ENCODE measurements at regions not wholly inside any gene's neighbourhood (a gene's known extent, or its start where the extent isn't known, plus 50 kb on each side); places are given as distances from the start of the nearest gene placed in this dataset.

- no peak for DNase-seq (ENCODE audit: low spot score)
Measured at GRCh38 chr11:95515371-95515770, 274.2 kb downstream of the FAM76B start.

DNA sequence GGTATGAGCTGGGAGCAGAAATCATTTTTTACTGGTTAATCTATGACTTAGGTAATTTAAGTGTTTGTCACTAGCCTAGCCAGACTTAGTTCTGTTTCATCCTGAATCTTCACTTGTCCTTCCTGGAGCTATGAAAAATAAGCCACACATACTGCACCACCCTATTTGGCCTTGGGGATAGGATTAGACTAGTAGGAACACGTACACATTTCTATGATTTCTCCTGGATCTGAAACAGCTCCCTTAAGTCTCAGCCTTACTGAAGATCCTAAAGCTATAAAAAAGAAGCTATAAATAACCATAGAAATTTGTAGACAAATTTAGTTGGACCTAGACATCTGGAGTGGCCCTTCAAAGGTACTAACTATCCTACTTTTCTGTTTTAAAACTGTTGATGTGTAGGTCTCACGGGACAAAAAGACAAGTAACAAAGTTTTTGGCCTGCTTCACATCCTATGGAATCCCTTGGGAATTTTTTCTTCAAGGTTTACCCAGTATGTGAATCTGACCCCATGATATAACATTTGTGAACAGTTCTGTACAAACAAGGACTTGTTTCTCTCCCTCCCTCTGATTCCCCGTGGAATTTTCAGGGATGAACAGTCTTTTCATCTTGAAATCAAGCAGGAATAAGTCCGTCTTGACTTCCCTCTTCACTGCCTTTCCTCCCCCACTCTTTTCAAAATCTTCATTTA is 275.0 kb downstream of the FAM76B start:
- DNase-seq (ENCODE audit: low spot score), result no peak

GRCh38 chr11:95512682-95513081 is 276.9 kb downstream of the FAM76B start:
- no peak for DNase-seq (ENCODE audit: low spot score)

- DNase-seq (ENCODE audit: low spot score), result no peak
Measured at GRCh38 chr11:95512177-95512576, 277.4 kb downstream of the FAM76B start.

DNA sequence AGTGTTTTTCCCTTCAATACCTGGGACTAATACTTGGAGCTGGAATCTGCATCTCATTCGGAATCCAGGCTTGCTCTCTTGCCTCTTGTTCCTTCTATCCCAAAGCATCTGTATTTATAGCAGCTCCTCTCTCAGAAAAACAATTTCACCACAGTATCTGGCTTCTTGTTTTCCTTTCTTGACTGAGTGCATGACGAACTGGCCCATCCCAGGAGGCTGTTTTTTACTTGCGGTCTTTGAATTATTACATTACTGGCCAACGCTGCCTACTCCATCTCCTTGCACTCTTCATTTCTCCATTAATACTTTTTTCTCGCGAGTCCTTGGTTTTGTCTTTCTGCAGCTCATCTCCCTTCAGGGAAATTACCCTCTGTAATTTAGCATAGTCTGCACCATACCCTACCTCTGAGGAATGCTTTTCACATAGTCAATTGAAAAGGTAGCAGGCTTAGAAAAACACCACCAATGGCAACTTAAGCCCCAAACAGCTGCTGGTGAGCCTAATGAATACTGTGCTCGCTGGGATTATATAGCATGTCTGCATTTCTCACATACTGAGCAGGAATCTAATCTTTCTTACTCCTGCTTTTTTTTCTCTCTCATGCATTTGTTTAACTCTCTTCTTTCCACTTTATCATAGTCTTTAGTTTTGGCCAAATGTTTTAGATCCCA is 277.4 kb upstream of the SESN3 start:
- DNase-seq (ENCODE audit: low spot score), result no peak

DNA sequence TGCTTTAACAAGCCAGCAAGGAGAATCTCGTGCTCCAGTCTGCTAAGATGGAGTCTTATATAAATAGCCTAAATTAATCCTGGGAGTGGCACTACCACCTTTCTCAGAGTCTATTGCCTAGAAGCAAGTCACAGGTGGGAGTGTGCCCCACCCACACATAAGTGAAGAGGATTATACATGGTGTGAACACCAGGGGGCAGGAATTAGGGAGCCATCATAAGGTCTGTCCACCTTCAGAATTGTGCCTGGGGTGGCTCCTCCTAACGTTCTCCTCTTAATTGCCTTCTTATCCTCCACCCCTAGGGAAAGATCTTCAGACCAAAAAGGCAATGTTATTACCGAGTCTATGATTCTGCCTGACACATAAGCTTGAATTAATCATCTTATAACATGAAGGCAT is 276.8 kb upstream of the SESN3 start:
- no peak for DNase-seq (ENCODE audit: low spot score)

DNA sequence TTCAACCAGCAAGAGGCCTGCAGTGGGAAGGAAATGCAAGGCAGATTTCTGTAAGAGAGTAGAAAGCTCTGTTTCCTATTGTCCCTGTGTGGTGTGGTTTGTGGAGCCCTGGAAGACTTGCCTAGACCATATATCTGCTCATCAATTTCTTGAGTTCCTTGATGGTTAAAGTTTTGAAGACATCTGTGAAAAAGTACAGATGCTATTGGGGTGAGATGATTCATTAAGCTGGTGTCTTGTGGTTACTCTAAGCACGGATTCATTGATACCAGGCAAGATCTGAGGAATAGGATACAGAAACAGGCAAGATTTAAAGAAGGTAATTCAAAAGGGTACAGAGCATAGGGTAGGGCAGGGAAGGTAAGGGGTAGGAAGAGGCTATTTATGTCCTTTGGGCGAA is 275.8 kb upstream of the SESN3 start:
- DNase-seq (ENCODE audit: low spot score), result no peak

GRCh38 chr11:95505927-95506426 is 275.0 kb upstream of the SESN3 start:
- DNase-seq (ENCODE audit: low spot score), result no peak

DNA sequence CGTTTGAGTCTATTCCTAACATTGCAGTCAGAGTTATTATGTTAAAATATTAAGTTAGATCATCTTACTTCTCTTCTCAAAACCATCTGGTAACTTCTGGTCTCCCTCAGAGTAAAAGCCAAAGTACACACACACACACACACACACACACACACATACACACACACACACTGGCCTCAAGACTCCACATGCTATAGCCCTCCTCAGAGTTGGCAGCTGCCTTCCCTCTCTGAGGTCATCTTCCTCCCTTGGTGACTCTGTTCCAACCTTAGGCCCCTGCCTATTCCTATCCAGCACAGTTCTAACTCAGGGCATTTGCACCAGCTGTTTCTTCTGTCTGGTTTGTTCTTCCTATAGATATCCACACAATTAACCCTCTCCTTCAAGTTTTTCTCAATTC is 272.0 kb upstream of the SESN3 start:
- no peak for DNase-seq (ENCODE audit: low spot score)

DNA sequence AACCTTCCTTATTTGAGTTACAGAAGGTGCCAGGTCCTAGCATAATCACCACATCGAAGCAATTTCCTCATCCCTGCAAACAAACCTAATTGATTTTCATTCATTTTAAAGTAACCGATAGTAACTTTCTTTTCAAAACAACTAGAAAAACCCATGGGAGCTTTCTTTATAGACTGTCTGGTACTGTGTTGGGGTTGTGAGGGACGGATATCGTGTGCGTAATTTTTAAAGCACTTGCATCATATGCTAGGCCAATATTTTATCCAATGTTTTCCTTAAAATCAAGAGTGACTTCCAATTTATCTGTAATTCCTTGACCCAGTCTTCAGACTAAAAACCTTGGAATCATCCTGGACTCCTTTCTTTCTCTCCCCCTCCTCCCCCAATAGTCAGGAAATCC is 271.5 kb upstream of the SESN3 start:
- DNase-seq (ENCODE audit: low spot score), result no peak

- no peak for DNase-seq (ENCODE audit: low spot score)
Measured at GRCh38 chr11:95501761-95502266, 270.8 kb upstream of the SESN3 start.

DNA sequence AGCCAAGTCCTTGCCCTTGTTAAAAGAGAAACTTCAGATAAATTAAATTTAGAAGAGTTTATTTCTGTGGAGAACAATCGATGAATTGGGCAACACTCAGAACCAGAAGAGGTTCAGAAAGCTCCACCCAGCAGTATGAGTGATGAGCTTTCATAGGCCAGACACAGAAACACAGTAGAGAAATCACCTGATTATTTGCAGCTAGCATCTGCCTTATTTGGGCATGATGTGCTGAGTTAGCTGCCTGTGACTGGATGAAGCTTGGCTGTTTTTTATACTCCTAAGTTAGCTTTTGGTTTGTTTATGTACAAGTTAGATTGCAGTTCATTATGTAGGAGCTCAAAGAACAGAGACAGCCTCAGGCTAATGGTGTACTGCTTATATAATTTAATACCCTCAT is 269.5 kb upstream of the SESN3 start:
- DNase-seq (ENCODE audit: low spot score), result no peak

GRCh38 chr11:95499516-95500135 is 268.6 kb upstream of the SESN3 start:
- DNase-seq (ENCODE audit: low spot score), result no peak

DNA sequence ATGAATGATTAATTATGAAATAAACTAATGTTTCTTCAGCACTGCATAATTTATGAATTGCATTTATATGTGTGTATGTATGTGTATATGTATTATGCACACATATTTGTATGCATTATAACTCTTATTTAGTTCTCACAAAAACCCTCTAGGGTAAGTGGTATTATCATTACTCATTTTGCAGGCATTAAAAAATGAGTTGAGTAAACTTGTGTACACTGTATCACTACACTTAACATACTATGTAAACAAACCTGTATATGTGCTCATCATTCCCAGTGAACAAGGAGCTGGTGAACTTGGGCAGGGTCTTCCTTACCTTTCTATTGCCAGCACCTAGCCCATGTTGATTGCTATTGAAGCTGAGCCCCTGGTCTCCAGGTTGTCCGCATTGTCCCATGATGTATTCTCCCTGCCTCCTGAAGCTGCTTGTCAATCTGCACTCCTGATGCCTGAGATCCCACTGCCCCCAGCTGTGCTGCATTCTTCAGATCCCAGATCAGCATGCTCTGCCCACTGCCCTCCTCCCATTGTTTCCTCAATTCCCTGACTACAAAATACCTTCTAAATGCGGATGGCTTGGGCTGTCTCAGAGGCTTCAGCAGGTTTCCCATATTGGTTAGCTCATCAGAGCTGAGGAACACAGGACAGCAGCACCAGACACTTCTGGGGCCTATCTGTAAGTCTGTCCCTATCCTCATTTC is 267.9 kb upstream of the SESN3 start:
- DNase-seq (ENCODE audit: low spot score), result no peak

- DNase-seq (ENCODE audit: low spot score), result no peak
Measured at GRCh38 chr11:95496901-95497300, 265.9 kb upstream of the SESN3 start.

DNA sequence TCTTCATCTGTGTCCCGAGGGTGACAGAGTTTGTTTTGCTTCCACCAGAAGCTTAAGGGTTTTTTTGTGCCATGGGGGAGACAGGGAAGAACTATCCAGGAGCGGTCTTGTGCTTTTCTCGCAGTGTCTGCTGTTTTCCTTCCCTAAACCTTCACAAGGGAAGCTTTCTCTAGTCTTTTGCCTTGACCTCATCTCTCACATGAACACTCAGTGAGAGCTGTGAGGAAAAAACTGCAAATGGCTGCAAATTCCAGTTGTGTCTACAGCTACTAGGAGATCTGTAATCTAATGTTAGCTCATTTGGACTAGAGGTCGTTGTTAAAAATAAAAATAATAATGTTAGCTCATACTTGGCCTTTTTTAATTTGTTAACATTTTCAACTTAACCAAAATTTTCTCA is 264.7 kb upstream of the SESN3 start:
- DNase-seq (ENCODE audit: low spot score), result no peak

GRCh38 chr11:95494856-95495255 is 263.9 kb upstream of the SESN3 start:
- no peak for DNase-seq (ENCODE audit: low spot score)

DNA sequence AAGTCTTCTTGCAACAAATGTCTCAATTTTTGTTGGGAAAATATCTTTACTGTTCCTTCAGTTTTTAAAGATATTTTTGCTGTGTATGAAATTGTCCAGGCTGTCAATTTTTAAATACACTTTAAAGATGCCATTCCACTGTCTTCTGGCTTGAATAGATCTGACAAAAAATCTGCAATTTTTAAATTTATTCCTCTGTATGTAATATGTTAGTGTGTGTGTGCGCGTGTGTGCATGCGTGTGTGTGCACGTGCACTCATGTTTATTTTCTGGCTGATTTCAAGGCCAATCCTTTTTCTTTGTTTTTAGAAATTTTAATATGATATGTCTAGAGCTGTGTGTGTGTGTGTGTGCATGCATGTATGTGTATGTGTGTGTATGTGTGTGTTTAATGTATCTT is 263.2 kb upstream of the SESN3 start:
- DNase-seq (ENCODE audit: low spot score), result no peak

DNA sequence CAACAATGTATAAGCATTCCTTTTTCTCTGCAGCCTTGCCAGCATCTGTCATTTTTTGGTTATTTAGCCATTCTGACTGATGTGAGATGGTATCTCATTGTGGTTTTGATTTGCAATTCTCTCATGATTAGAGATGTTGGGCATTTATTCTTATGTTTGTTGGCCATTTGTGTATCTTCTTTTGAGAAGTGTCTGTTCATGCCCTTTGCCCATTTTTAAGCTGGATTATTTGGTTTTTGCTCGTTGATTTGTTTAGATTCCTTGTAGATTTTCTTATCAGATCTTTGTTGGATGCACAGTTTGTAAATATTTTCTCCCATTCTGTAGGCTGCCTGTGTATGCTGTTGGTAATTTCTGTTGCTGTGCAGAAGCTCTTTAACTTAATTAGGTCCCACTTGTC is 259.6 kb upstream of the SESN3 start:
- no peak for DNase-seq (ENCODE audit: low spot score)

- DNase-seq (ENCODE audit: low spot score), result no peak
Measured at GRCh38 chr11:95487938-95488337, 256.9 kb upstream of the SESN3 start.

- peak; percentile 39 for DNase-seq (ENCODE audit: low spot score)
Measured at GRCh38 chr11:95487391-95487790, 256.4 kb upstream of the SESN3 start.

DNA sequence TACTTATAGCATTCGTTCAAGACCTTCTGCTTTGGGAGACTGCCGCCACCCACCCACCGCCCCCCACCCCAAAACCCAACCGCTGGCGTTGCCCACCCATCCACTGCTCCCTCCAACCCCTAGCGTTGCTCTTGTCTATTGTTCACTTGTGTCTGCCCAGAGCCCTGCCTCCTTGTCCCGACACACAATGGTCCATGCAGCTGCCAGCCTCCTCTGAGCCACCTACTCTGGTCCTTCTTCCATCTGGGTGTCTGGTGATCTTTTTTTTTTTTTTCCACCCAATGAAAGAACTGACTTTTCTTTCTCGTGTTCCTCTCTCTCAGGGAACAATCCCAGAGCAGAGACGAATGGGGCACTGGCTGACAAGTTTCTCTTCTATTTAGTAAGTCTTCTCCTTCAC is 256.0 kb upstream of the SESN3 start:
- no peak for DNase-seq (ENCODE audit: low spot score)

DNA sequence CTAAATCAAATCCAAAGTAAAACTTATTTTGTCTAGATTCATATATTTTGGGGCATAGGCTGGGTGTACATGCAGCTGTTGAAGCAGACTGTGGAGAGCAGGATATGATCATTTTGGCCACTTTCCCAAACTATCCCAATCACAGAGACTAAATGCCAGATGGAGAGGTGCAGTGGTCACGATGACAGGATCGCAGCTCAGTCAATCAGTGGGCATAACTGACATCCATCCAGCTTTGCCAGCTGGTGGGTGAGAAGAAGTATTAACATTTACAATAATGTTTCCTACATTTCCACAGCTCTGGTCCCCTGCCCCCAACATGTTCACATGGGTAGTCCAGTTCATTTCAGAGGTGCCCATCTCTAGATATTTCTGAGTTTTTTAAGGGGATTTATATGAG is 255.5 kb upstream of the SESN3 start:
- DNase-seq (ENCODE audit: low spot score), result no peak

Data from activated CD4-positive, alpha-beta T cell treated with anti-CD3 and anti-CD28 coated beads, Interleukin-2, Interleukin-4, amounts not matched to agents 100 ng/mL and 50 ng/mL, durations not matched to agents 16 hours and 8 hours (primary cell).